Neutrophil (primary cell): ENCODE measurements at regions not wholly inside any gene's neighbourhood (a gene's known extent, or its start where the extent isn't known, plus 50 kb on each side); places are given as distances from the start of the nearest gene placed in this dataset.
"Not testable (repeated sequence)": the region's sequence is repeated elsewhere in the genome, so short reads cannot be mapped to it uniquely, and the experiment has no call there.

ENCODE experiments used
- H3K27ac ChIP-seq: fragments of 200-600 bp; sonication (generic); 2 replicates; pipeline ENCODE4 v1.5.1; 2016; ENCODE audit warnings: mild to moderate bottlenecking, moderate library complexity
- H3K27me3 ChIP-seq: fragments of 200-600 bp; sonication (generic); 2 replicates; pipeline ENCODE4 v1.6.0; 2016; ENCODE audit warnings: mild to moderate bottlenecking
- H3K36me3 ChIP-seq: fragments of 200-600 bp; sonication (generic); 2 replicates; pipeline ENCODE4 v1.5.1; 2017
- H3K4me1 ChIP-seq, 2 experiments: fragments of 200-600 bp in 1 of 2; sonication (generic) in 1 of 2; 1 replicate in 1 of 2; 2 replicates in 1 of 2; pipeline versions ENCODE4 v1.5.1 to v1.6.1; 2013 to 2016; ENCODE audit warnings: low read depth in 1 of 2, low read length in 1 of 2, mild to moderate bottlenecking in 1 of 2, moderate library complexity in 1 of 2; ENCODE audit not compliant: control insufficient read depth in 1 of 2, insufficient read depth in 1 of 2
- H3K4me3 ChIP-seq, 2 experiments: fragments of 200-600 bp in 1 of 2; sonication (generic) in 1 of 2; 1 replicate in 1 of 2; 2 replicates in 1 of 2; pipeline ENCODE4 v1.5.1; 2013 to 2016; ENCODE audit warnings: low read depth in 1 of 2, low read length in 1 of 2, mild to moderate bottlenecking in 1 of 2, moderate library complexity in 1 of 2
- H3K9me3 ChIP-seq: fragments of 200-600 bp; sonication (generic); 2 replicates; pipeline ENCODE4 v1.5.1; 2016
- CTCF ChIP-seq: fragments of 200-600 bp; sonication (generic); IDR thresholded peaks from 2 replicates; pipeline ENCODE4 v1.5.1; 2016; ENCODE audit warnings: antibody characterized with exemption

GRCh38 chr14:106024983-106025604, 498.7 kb downstream of the TMEM121 start:
- H3K4me3 ChIP-seq, result no peak overlapping the region
- H3K27me3 ChIP-seq, result peaks cover 17% of the 10 kb centered on the region
- no peaks in the 10 kb centered on the region for H3K9me3 ChIP-seq
- no peaks in the 10 kb centered on the region for H3K36me3 ChIP-seq
- no peaks in the 10 kb centered on the region for H3K4me1 ChIP-seq
- TF ChIP-seq CTCF, result no peak
- no peak overlapping the region for H3K27ac ChIP-seq

- Histone ChIP-seq H3K27me3 (peaks cover 17% of the 10 kb centered on the region), H3K4me1 (no peaks in the 10 kb centered on the region), H3K4me3 (no peak overlapping the region), H3K36me3 (no peaks in the 10 kb centered on the region), H3K27ac (no peak overlapping the region), H3K9me3 (no peaks in the 10 kb centered on the region)
- no peak for TF ChIP-seq CTCF
Observed at GRCh38 chr14:106026026-106026425, 499.6 kb downstream of the TMEM121 start.

DNA sequence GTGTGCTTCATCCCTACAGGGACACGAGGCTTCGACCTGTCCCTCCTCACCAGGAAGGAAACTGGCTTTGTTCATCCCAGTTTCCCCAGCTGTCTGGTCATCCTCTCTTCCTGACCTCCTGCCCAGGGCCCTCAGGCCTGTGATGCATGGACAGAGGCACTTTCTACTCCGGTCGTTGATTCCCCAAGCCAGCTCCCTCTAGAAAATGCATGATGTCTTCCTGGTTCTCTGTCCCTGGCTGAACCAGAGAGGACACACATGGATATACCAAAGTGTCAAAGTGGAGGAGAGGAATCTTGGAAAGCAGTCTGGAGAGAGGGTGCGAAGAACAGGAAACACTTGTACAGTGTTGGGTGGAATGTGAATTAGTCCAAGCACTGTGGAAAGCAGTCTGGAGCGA, 501.4 kb downstream of the TMEM121 start:
- not testable (repeated sequence) for H3K9me3 ChIP-seq, H3K4me3 ChIP-seq, H3K36me3 ChIP-seq, H3K27ac ChIP-seq, H3K4me1 ChIP-seq
- peaks cover 13% of the 10 kb centered on the region for H3K27me3 ChIP-seq

- no peak for TF ChIP-seq CTCF
- no peaks in the 10 kb centered on the region for H3K9me3 ChIP-seq
Observed at GRCh38 chr14:106029959-106030358, 503.6 kb downstream of the TMEM121 start.

GRCh38 chr14:106037380-106037779, 511.0 kb downstream of the TMEM121 start:
- no peaks in the 10 kb centered on the region for H3K36me3 ChIP-seq
- TF ChIP-seq CTCF, result no peak
- H3K27ac ChIP-seq, result no peak overlapping the region
- H3K4me3 ChIP-seq, result no peak overlapping the region
- peaks cover 11% of the 10 kb centered on the region for H3K27me3 ChIP-seq
- H3K9me3 ChIP-seq, result no peaks in the 10 kb centered on the region
- no peaks in the 10 kb centered on the region for H3K4me1 ChIP-seq

More at GRCh38 chr14:106029959-106030358, 503.6 kb downstream of the TMEM121 start:
- H3K27me3 ChIP-seq, result peaks cover 5% of the 10 kb centered on the region
- H3K4me3 ChIP-seq, result no peak overlapping the region
- no peaks in the 10 kb centered on the region for H3K36me3 ChIP-seq
- H3K4me1 ChIP-seq, result no peaks in the 10 kb centered on the region
- no peak overlapping the region for H3K27ac ChIP-seq

DNA sequence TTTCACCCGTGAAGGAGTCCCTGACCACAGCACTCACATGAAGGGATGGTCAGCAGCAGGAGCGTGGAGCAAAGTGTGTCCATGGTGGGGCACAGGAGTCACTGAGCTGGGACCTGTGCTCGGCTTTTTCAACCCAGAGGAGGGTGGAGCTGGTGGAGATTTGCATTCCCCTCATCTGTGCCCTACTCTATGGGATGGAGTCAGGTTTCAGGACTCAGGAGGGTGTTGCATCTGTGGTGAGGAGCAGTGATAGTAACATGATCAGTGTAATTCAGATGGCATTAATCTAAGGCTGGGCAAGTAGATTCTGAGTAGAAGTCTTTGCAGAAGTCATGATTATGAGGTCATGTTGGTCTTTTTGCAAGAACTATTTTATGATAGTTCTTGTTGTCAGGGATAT, 511.9 kb downstream of the TMEM121 start:
- Histone ChIP-seq H3K36me3 (no peaks in the 10 kb centered on the region), H3K4me3 (no peak overlapping the region)
- TF ChIP-seq CTCF, result no peak

More for the DNA sequence above, 511.9 kb downstream of the TMEM121 start:
- Histone ChIP-seq H3K27ac (no peak overlapping the region), H3K27me3 (peaks cover 20% of the 10 kb centered on the region), H3K4me1 (no peaks in the 10 kb centered on the region), H3K9me3 (no peaks in the 10 kb centered on the region)
